Neuronal stem cell (in vitro differentiated cells): ENCODE measurements at regions not wholly inside any gene's neighbourhood (a gene's known extent, or its start where the extent isn't known, plus 50 kb on each side); places are given as distances from the start of the nearest gene placed in this dataset.

Experiments used
- DNase-seq: peaks from one replicate; pipeline ENCODE4 v3.0.0-alpha.2; 2013; ENCODE audit warnings: low spot score
- H2AFZ ChIP-seq: one replicate; pipeline ENCODE4 v1.6.1; 2013; ENCODE audit warnings: mild to moderate bottlenecking, low read length, inconsistent platforms
- H2AK5ac ChIP-seq: 2 replicates; pipeline ENCODE4 v1.6.1; 2013; ENCODE audit warnings: low read depth, mild to moderate bottlenecking, inconsistent platforms, low read length, moderate library complexity, mixed read lengths
- H2BK120ac ChIP-seq: 2 replicates; pipeline ENCODE4 v1.6.1; 2013; ENCODE audit warnings: low read depth, mild to moderate bottlenecking, inconsistent platforms, low read length, moderate library complexity, mixed read lengths
- H2BK12ac ChIP-seq: one replicate; pipeline ENCODE4 v1.6.1; 2013; ENCODE audit warnings: low read length, inconsistent platforms
- H2BK15ac ChIP-seq: 2 replicates; pipeline ENCODE4 v1.6.1; 2013; ENCODE audit warnings: mild to moderate bottlenecking, low read length, inconsistent platforms, mixed read lengths
- H2BK5ac ChIP-seq: one replicate; pipeline ENCODE4 v1.6.1; 2013; ENCODE audit warnings: inconsistent platforms, mild to moderate bottlenecking, low read length, moderate library complexity
- H3K14ac ChIP-seq: one replicate; pipeline ENCODE4 v1.6.1; 2013; ENCODE audit warnings: low read length, inconsistent platforms
- H3K18ac ChIP-seq: 2 replicates; pipeline ENCODE4 v1.6.1; 2013; ENCODE audit warnings: low read length, inconsistent platforms
- H3K23ac ChIP-seq: 2 replicates; pipeline ENCODE4 v1.6.1; 2013; ENCODE audit warnings: low read depth, mild to moderate bottlenecking, mixed read lengths, low read length, inconsistent platforms; ENCODE audit not compliant: poor library complexity
- H3K27ac ChIP-seq: replicated peaks from 3 replicates; pipeline ENCODE4 v1.5.1; 2013; ENCODE audit warnings: low read length, inconsistent platforms
- H3K27me3 ChIP-seq, 3 experiments: 2 replicates each; pipeline ENCODE4 v1.6.1; 2013; ENCODE audit warnings: low read length in 3 of 3, mild to moderate bottlenecking in 2 of 3, inconsistent platforms in 1 of 3, low read depth in 1 of 3, mixed read lengths in 1 of 3, moderate library complexity in 1 of 3; ENCODE audit not compliant: control insufficient read depth in 3 of 3, insufficient read depth in 3 of 3
- H3K36me3 ChIP-seq, 2 donors: replicated peaks in 1 of 2; 2 replicates each; pipeline ENCODE4 v1.6.1; 2013; ENCODE audit warnings: low read length in 2 of 2; ENCODE audit not compliant: control insufficient read depth in 2 of 2, insufficient read depth in 2 of 2
- H3K4ac ChIP-seq: 2 replicates; pipeline ENCODE4 v1.6.1; 2013; ENCODE audit warnings: inconsistent platforms, mild to moderate bottlenecking, low read length, moderate library complexity
- H3K4me1 ChIP-seq, 2 donors: 1 replicate in 1 of 2; 2 replicates in 1 of 2; pipeline ENCODE4 v1.6.1; 2013; ENCODE audit warnings: low read length in 2 of 2, low read depth in 1 of 2; ENCODE audit not compliant: control insufficient read depth in 2 of 2, insufficient read depth in 1 of 2
- H3K4me2 ChIP-seq: one replicate; pipeline ENCODE4 v1.6.1; 2013; ENCODE audit warnings: mild to moderate bottlenecking, low read length, inconsistent platforms; ENCODE audit not compliant: insufficient read depth, poor library complexity, severe bottlenecking
- H3K4me3 ChIP-seq, 2 donors: 2 replicates each; pipeline ENCODE4 v1.5.1; 2013; ENCODE audit warnings: low read length in 2 of 2, mild to moderate bottlenecking in 2 of 2, inconsistent platforms in 1 of 2, moderate library complexity in 1 of 2
- H3K79me1 ChIP-seq: one replicate; pipeline ENCODE4 v1.6.1; 2013; ENCODE audit warnings: low read depth, mild to moderate bottlenecking, inconsistent platforms, low read length, moderate library complexity
- H3K9ac ChIP-seq: one replicate; pipeline ENCODE4 v1.6.1; 2013; ENCODE audit warnings: mild to moderate bottlenecking, low read depth, low read length, inconsistent platforms; ENCODE audit not compliant: poor library complexity
- H3K9me3 ChIP-seq, 2 donors: replicated peaks in 1 of 2; 2 replicates each; pipeline versions ENCODE3 to v1.6.1; 2013; ENCODE audit warnings: low read length in 2 of 2, mild to moderate bottlenecking in 2 of 2, inconsistent platforms in 1 of 2, low read depth in 1 of 2, mixed read lengths in 1 of 2, moderate library complexity in 1 of 2; ENCODE audit not compliant: control insufficient read depth in 2 of 2, insufficient read depth in 1 of 2
- H4K8ac ChIP-seq: one replicate; pipeline ENCODE4 v1.6.1; 2013; ENCODE audit warnings: low read depth, mild to moderate bottlenecking, inconsistent platforms, low read length, moderate library complexity
- H4K91ac ChIP-seq: one replicate; pipeline ENCODE4 v1.6.1; 2013; ENCODE audit warnings: low read length, low read depth, mild to moderate bottlenecking, inconsistent platforms; ENCODE audit not compliant: poor library complexity
- WGBS, 2 donors: extraction: QIAGEN DNeasy Blood & Tissue Kit; methylation state at CpG; one replicate each; pipeline ENCODE4 v1.1.7; 2013; ENCODE audit warnings: missing lambda C conversion rate in 2 of 2, mixed read lengths in 1 of 2; ENCODE audit not compliant: insufficient read length in 2 of 2, insufficient replicate concordance in 1 of 2; ENCODE audit errors: extremely low coverage in 2 of 2; 5-methylcytosine and 5-hydroxymethylcytosine counted together

DNA sequence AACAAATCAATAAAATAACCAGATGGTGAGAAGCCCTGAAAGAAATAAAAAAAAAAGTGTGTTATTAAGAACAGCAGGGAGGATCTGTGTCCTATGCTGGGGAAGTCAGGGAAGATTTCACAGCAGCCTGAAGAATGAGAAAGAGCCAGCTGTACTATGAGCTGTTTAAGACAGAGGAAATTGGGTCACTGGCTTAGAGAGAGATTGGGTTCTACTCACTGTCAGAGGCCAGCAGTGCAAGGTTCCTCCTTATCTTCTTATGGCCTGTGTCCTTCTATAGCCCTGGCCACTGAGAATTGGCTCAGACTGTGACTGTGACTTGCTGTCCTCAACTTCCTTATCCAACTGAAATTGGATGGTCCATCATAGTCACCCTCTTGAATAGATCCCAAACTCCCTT, 54.8 kb upstream of the FDX1 start:
- H3K18ac ChIP-seq: no peak overlapping the region
- H3K9me3 ChIP-seq: no peaks in the 10 kb centered on the region
- no peaks in the 10 kb centered on the region for H3K27me3 ChIP-seq
- H3K4ac ChIP-seq: no peak overlapping the region
- H3K9ac ChIP-seq: no peak overlapping the region
- no peak overlapping the region for H2BK120ac ChIP-seq
- no peaks in the 10 kb centered on the region for H3K36me3 ChIP-seq
- H4K8ac ChIP-seq: no peak overlapping the region
- DNase-seq: no peak
- no peak overlapping the region for H2BK5ac ChIP-seq
- no peak overlapping the region for H3K4me3 ChIP-seq
- H3K79me1 ChIP-seq: no peaks in the 10 kb centered on the region
- H2AFZ ChIP-seq: no peak overlapping the region
- H3K27ac ChIP-seq: no peak overlapping the region
- H2BK12ac ChIP-seq: no peak overlapping the region
- no peak overlapping the region for H2BK15ac ChIP-seq
- no peak overlapping the region for H3K4me2 ChIP-seq
- no peak overlapping the region for H4K91ac ChIP-seq
- no peak overlapping the region for H3K14ac ChIP-seq
- H3K4me1 ChIP-seq: peaks cover 2 to 6% of the 10 kb centered on the region in 2 donors
- no peak overlapping the region for H2AK5ac ChIP-seq
- no peak overlapping the region for H3K23ac ChIP-seq

DNA sequence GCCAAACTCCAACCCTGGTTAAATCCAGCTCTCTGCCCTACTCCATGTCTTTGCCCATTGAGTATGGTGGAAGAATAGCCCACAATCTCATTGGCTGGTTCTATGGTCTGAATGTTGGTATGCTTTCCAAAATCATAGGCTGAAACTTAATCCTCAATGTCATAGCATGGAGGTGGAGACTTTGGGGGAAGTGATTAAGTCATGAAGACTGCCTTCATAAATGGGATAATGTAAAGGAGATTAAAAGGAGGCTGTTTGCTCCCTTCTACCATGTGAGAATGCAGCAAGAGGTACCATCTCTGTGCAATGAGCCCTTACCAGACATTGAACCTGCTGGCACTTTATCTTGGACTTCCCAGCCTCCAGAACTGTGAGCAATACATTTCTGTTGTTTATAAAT, 54.4 kb upstream of the FDX1 start:
- Histone ChIP-seq H2BK120ac (no peak overlapping the region), H2AK5ac (no peak overlapping the region), H3K36me3 (no peaks in the 10 kb centered on the region), H3K4me1 (peaks cover 2 to 6% of the 10 kb centered on the region in 2 donors), H2BK15ac (no peak overlapping the region), H4K91ac (no peak overlapping the region), H4K8ac (no peak overlapping the region), H3K27ac (no peak overlapping the region), H3K4me3 (no peak overlapping the region), H3K9me3 (no peaks in the 10 kb centered on the region), H3K9ac (no peak overlapping the region), H3K18ac (no peak overlapping the region), H2BK5ac (no peak overlapping the region), H2BK12ac (no peak overlapping the region), H3K79me1 (no peaks in the 10 kb centered on the region), H3K23ac (no peak overlapping the region), H3K4ac (no peak overlapping the region), H3K27me3 (no peaks in the 10 kb centered on the region), H3K14ac (no peak overlapping the region), H2AFZ (peak overlapping the region; percentile 28), H3K4me2 (no peak overlapping the region)
- no peak for DNase-seq

DNA sequence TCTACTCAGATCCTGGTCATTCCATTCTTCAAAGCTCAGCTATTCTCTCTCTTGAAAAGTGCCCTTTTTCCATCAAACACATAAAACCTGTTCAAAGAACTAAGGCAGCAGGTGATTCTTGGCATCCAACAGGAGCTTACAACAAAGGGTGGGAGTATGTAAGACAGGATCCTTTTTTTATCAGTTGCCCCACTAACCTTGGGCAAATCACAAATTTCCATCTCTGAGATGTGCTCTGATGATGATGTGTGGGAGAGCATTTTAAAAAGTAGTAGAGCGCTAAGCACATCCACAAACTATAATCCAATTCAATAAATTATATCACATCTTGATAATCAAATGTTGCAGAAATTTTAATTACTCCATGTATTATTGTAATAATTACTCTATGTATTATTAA, 53.7 kb upstream of the FDX1 start:
- DNase-seq: no peak
- H3K36me3 ChIP-seq: no peaks in the 10 kb centered on the region
- no peaks in the 10 kb centered on the region for H3K27me3 ChIP-seq
- no peak overlapping the region for H3K9ac ChIP-seq
- no peak overlapping the region for H3K4me2 ChIP-seq
- H3K4me1 ChIP-seq: peaks cover 2 to 6% of the 10 kb centered on the region in 2 donors
- H4K91ac ChIP-seq: no peak overlapping the region
- no peak overlapping the region for H4K8ac ChIP-seq
- H2AK5ac ChIP-seq: no peak overlapping the region
- no peaks in the 10 kb centered on the region for H3K9me3 ChIP-seq
- H2BK15ac ChIP-seq: no peak overlapping the region
- H3K4ac ChIP-seq: no peak overlapping the region
- H3K4me3 ChIP-seq: no peak overlapping the region
- H3K14ac ChIP-seq: no peak overlapping the region
- H2BK5ac ChIP-seq: no peak overlapping the region
- peak overlapping the region; percentile 28 for H2AFZ ChIP-seq
- WGBS, 2 donors: no CpG with 5 or more reads among the region's 1 CpG
- no peak overlapping the region for H3K18ac ChIP-seq
- no peak overlapping the region for H3K23ac ChIP-seq
- H2BK12ac ChIP-seq: no peak overlapping the region
- H2BK120ac ChIP-seq: no peak overlapping the region
- no peak overlapping the region for H3K27ac ChIP-seq
- no peaks in the 10 kb centered on the region for H3K79me1 ChIP-seq

DNA sequence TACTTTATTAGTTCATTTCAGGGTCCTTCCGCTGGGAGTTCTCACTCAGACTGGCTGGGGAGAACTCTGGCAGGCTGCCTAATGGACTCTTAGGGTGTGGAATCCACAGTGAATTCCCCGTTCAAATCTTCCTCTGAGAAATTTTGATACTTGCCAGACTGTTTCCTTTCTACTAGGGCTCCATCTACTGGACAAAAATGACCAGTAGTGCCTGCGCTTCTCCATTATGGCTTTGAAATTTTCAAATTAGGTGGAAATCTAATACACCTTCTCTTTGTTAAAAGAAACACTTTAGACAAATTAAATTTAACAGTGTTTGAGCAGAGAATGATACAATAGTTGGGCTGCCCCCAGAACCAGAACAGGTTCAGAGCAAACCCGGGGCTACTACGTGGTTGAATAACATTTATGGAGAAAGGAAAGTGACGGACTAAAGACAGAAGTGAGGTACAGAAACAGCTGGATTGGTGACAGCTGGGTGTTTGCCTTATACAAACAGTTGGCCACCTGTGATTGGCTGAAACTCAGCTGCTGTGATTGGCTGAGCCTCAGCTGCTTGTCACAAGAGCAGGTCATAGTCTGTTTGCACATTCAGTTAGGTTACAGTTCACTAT, 52.9 kb upstream of the FDX1 start:
- Histone ChIP-seq H3K4ac (no peak overlapping the region), H3K4me3 (no peak overlapping the region), H2BK12ac (no peak overlapping the region), H2AFZ (peak overlapping the region; percentile 53), H2AK5ac (no peak overlapping the region), H4K91ac (no peak overlapping the region), H3K18ac (no peak overlapping the region), H3K79me1 (no peaks in the 10 kb centered on the region), H2BK5ac (no peak overlapping the region), H3K9ac (no peak overlapping the region), H3K4me1 (peaks cover 2 to 6% of the 10 kb centered on the region in 2 donors), H3K27me3 (no peaks in the 10 kb centered on the region), H2BK15ac (no peak overlapping the region), H3K14ac (no peak overlapping the region), H3K4me2 (no peak overlapping the region), H3K23ac (no peak overlapping the region), H3K36me3 (no peaks in the 10 kb centered on the region), H3K9me3 (no peaks in the 10 kb centered on the region), H3K27ac (no peak overlapping the region), H4K8ac (no peak overlapping the region), H2BK120ac (no peak overlapping the region)
- peak; percentile 64 for DNase-seq
- WGBS, 2 donors: no CpG with 5 or more reads among the region's 6 CpGs
